ENCODE measurements at regions not wholly inside any gene's neighbourhood (a gene's known extent, or its start where the extent isn't known, plus 50 kb on each side); places are given as distances from the start of the nearest gene placed in this dataset.
"Not testable (repeated sequence)": the region's sequence is repeated elsewhere in the genome, so short reads cannot be mapped to it uniquely, and the experiment has no call there.

DNA sequence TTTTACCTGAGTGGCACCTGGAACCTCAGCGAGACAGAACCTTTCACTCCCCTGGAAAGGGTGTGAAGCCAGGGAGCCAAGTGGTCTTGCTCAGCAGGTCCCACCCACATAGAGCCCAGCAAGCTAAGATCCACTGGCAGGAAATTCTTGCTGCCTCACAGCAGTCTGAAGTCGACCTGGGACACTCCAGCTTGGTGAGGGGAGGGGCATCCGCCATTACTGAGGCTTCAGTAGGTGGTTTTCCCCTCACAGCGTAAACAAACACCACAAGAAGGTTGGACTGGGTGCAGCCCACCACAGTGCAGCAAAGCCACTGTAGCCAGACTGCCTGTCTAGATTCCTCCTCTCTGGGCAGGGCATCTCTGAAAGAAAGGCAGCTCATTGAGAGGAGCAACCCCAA lies 134.7 kb upstream of the RSPO3 start:
- no peak for TF ChIP-seq EZH2phosphoT487 (IDR thresholded peaks at IDR 0.05; ENCODE audit: borderline replicate concordance, low read length)
- TF ChIP-seq, protein P1, sequence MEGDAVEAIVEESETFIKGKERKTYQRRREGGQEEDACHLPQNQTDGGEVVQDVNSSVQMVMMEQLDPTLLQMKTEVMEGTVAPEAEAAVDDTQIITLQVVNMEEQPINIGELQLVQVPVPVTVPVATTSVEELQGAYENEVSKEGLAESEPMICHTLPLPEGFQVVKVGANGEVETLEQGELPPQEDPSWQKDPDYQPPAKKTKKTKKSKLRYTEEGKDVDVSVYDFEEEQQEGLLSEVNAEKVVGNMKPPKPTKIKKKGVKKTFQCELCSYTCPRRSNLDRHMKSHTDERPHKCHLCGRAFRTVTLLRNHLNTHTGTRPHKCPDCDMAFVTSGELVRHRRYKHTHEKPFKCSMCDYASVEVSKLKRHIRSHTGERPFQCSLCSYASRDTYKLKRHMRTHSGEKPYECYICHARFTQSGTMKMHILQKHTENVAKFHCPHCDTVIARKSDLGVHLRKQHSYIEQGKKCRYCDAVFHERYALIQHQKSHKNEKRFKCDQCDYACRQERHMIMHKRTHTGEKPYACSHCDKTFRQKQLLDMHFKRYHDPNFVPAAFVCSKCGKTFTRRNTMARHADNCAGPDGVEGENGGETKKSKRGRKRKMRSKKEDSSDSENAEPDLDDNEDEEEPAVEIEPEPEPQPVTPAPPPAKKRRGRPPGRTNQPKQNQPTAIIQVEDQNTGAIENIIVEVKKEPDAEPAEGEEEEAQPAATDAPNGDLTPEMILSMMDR (IDR thresholded peaks at IDR 0.05; ENCODE audit: low read depth, low read length, poor library complexity, severe bottlenecking): no peak
- no peak overlapping the region for H3K27ac ChIP-seq (ENCODE audit: low read depth, low read length)
- H3F3A ChIP-seq (ENCODE audit: control insufficient read depth, insufficient read depth): no peaks in the 10 kb centered on the region
- no peaks in the 10 kb centered on the region for H3K9me3 ChIP-seq (ENCODE audit: control insufficient read depth, insufficient read depth, low read length)
- H3K4me1 ChIP-seq (ENCODE audit: control insufficient read depth, low read length): no peaks in the 10 kb centered on the region
- no peak overlapping the region for H3K4me2 ChIP-seq (ENCODE audit: low read length)
- H3K4me3 ChIP-seq (ENCODE audit: low read length): no peak overlapping the region
- H4K20me1 ChIP-seq (ENCODE audit: control insufficient read depth, insufficient read depth, low read depth, low read length): no peaks in the 10 kb centered on the region
- H3K36me3 ChIP-seq (ENCODE audit: control insufficient read depth, low read length): no peaks in the 10 kb centered on the region
- no peaks in the 10 kb centered on the region for H3K9me2 ChIP-seq (replicated peaks; ENCODE audit: control insufficient read depth, low read length)
- no peaks in the 10 kb centered on the region for H3K27me3 ChIP-seq (ENCODE audit: control insufficient read depth, low read length)
- H3K79me2 ChIP-seq (ENCODE audit: control insufficient read depth, low read length): no peaks in the 10 kb centered on the region

DNA sequence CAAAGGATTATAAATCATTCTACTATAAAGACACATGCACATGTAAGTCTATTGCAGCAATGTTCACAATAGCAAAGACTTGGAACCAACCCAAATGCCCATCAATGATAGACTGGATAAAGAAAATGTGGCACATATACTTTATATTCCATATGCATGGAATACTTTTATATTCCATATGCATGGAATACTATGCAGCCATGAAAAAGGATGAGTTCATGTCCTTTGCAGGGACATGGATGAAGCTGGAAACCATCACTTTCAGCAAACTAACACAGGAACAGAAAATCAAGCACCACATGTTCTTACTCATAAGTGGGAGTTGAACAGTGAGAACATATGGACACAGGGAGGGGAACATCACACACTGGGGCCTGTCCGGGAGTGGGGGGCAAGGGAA lies 130.3 kb upstream of the RSPO3 start:
- not testable (repeated sequence) for H3K4me2 ChIP-seq (ENCODE audit: low read length); H3K9me3 ChIP-seq (ENCODE audit: control insufficient read depth, insufficient read depth, low read length); H4K20me1 ChIP-seq (ENCODE audit: control insufficient read depth, insufficient read depth, low read depth, low read length); H3K4me3 ChIP-seq (ENCODE audit: low read length); H3K27ac ChIP-seq (ENCODE audit: low read depth, low read length); H3K79me2 ChIP-seq (ENCODE audit: control insufficient read depth, low read length); H3F3A ChIP-seq (ENCODE audit: control insufficient read depth, insufficient read depth); H3K4me1 ChIP-seq (ENCODE audit: control insufficient read depth, low read length); H3K9me2 ChIP-seq (replicated peaks; ENCODE audit: control insufficient read depth, low read length); H3K27me3 ChIP-seq (ENCODE audit: control insufficient read depth, low read length); H3K36me3 ChIP-seq (ENCODE audit: control insufficient read depth, low read length)

DNA sequence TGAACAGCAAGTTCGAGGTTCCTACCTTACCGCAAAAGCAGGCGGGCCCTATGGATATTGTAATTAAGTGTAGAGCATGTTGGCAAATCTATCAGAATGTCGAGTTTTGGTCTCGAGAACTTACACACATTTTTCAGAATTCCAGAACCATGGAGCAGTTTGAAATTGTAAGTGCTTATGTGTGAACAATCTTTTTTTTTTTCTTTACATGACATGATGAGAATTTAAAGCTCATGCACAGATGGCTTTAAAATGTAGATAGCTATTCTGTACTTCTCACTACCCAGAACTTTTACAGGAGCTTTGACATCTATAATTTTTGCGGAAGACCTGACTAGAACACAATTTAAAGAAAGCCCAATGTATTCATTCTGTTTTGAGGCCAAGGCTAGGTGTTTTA lies 117.8 kb upstream of the RSPO3 start:
- no peaks in the 10 kb centered on the region for H3K4me1 ChIP-seq (ENCODE audit: control insufficient read depth, low read length)
- no peaks in the 10 kb centered on the region for H3F3A ChIP-seq (ENCODE audit: control insufficient read depth, insufficient read depth)
- H3K36me3 ChIP-seq (ENCODE audit: control insufficient read depth, low read length): no peaks in the 10 kb centered on the region
- H3K27ac ChIP-seq (ENCODE audit: low read depth, low read length): no peak overlapping the region
- H3K9me2 ChIP-seq (replicated peaks; ENCODE audit: control insufficient read depth, low read length): no peaks in the 10 kb centered on the region
- no peaks in the 10 kb centered on the region for H3K9me3 ChIP-seq (ENCODE audit: control insufficient read depth, insufficient read depth, low read length)
- TF ChIP-seq EZH2phosphoT487 (IDR thresholded peaks at IDR 0.05; ENCODE audit: borderline replicate concordance, low read length): no peak
- H3K4me2 ChIP-seq (ENCODE audit: low read length): no peak overlapping the region
- no peaks in the 10 kb centered on the region for H3K27me3 ChIP-seq (ENCODE audit: control insufficient read depth, low read length)
- no peak overlapping the region for H3K4me3 ChIP-seq (ENCODE audit: low read length)
- no peaks in the 10 kb centered on the region for H3K79me2 ChIP-seq (ENCODE audit: control insufficient read depth, low read length)
- no peaks in the 10 kb centered on the region for H4K20me1 ChIP-seq (ENCODE audit: control insufficient read depth, insufficient read depth, low read depth, low read length)

GRCh38 chr6:127013865-127014264 lies 104.6 kb upstream of the RSPO3 start:
- TF ChIP-seq, protein P1 (IDR thresholded peaks at IDR 0.05; ENCODE audit: low read depth, low read length, poor library complexity, severe bottlenecking): no peak
- TF ChIP-seq EZH2phosphoT487 (IDR thresholded peaks at IDR 0.05; ENCODE audit: borderline replicate concordance, low read length): no peak
- Histone ChIP-seq H3K4me2 (ENCODE audit: low read length) (no peak overlapping the region), H3K9me3 (ENCODE audit: control insufficient read depth, insufficient read depth, low read length) (no peaks in the 10 kb centered on the region), H3K9me2 (replicated peaks; ENCODE audit: control insufficient read depth, low read length) (no peaks in the 10 kb centered on the region), H3K4me1 (ENCODE audit: control insufficient read depth, low read length) (no peaks in the 10 kb centered on the region), H3K4me3 (ENCODE audit: low read length) (no peak overlapping the region), H3K79me2 (ENCODE audit: control insufficient read depth, low read length) (no peaks in the 10 kb centered on the region), H4K20me1 (ENCODE audit: control insufficient read depth, insufficient read depth, low read depth, low read length) (no peaks in the 10 kb centered on the region), H3K27me3 (ENCODE audit: control insufficient read depth, low read length) (no peaks in the 10 kb centered on the region), H3K27ac (ENCODE audit: low read depth, low read length) (no peak overlapping the region), H3F3A (ENCODE audit: control insufficient read depth, insufficient read depth) (no peaks in the 10 kb centered on the region), H3K36me3 (ENCODE audit: control insufficient read depth, low read length) (no peaks in the 10 kb centered on the region)
